RWPE2 (cell line): ENCODE measurements at regions not wholly inside any gene's neighbourhood (a gene's known extent, or its start where the extent isn't known, plus 50 kb on each side); places are given as distances from the start of the nearest gene placed in this dataset.

Experiments used
- ATAC-seq: fragments of 200-7000 bp; cut with Tn5 transposase; 3 replicates; pipeline ENCODE4 v1.9.1; 2021; ENCODE audit warnings: low read depth
- DNase-seq: peaks from one replicate; pipeline ENCODE4 v3.0.0-alpha.2; 2020; ENCODE audit warnings: low spot score
- H3K27ac ChIP-seq: fragments of 450-650 bp; 2 replicates; pipeline ENCODE4 v1.5.1; 2017; ENCODE audit warnings: mild to moderate bottlenecking; ENCODE audit not compliant: poor library complexity, severe bottlenecking
- H3K27me3 ChIP-seq: fragments of 250-450 bp; sonication (Bioruptor Pico); 2 replicates; pipeline ENCODE4 v1.5.1; 2021; ENCODE audit warnings: mild to moderate bottlenecking, moderate library complexity; ENCODE audit not compliant: insufficient read depth, poor library complexity, severe bottlenecking
- H3K36me3 ChIP-seq: fragments of 250-450 bp; sonication (Bioruptor Pico); 2 replicates; pipeline ENCODE4 v1.5.1; 2020; ENCODE audit warnings: low read depth, mild to moderate bottlenecking, moderate library complexity
- H3K4me1 ChIP-seq: fragments of 250-450 bp; sonication (Bioruptor Pico); 2 replicates; pipeline ENCODE4 v1.5.1; 2021; ENCODE audit warnings: mild to moderate bottlenecking, moderate library complexity; ENCODE audit not compliant: insufficient read depth, poor library complexity, severe bottlenecking
- H3K4me3 ChIP-seq: fragments of 250-450 bp; sonication (Bioruptor Pico); 2 replicates; pipeline ENCODE4 v1.5.1; 2021; ENCODE audit warnings: mild to moderate bottlenecking, moderate library complexity; ENCODE audit not compliant: severe bottlenecking
- H3K9me3 ChIP-seq: fragments of 250-450 bp; sonication (Bioruptor Pico); 2 replicates; pipeline ENCODE4 v1.5.1; 2021; ENCODE audit warnings: mild to moderate bottlenecking, moderate library complexity; ENCODE audit not compliant: severe bottlenecking
- TF ChIP-seq, protein P1 (sequence below): fragments of 450-650 bp; IDR thresholded peaks from one replicate; pipeline ENCODE4 v1.5.1; 2017; ENCODE audit warnings: mild to moderate bottlenecking, moderate library complexity; ENCODE audit not compliant: poor library complexity, severe bottlenecking

DNA sequence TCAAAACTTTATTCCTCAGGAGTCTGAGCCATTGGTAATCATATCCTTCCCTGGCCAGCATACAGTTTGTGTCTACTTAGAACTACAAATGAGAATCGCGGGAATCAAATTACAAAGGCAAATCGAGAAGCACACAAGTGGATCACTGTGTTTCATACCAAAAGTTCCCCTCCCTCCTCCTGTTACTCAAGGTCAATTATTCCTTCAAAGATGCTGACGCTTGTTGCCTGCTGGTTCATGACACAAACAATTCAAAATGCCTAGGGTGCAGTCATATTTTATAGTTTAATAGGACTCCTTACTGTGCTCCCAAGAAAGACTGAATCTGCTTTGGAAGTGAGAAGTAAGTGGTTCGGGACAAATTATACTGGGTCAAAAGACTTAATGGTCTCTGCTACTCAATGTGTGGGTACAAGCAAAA, 93.0 kb upstream of the PBX1 start:
- Histone ChIP-seq H3K27ac (no peak overlapping the region), H3K4me3 (no peak overlapping the region), H3K9me3 (no peaks in the 10 kb centered on the region), H3K4me1 (no peaks in the 10 kb centered on the region), H3K36me3 (no peaks in the 10 kb centered on the region), H3K27me3 (no peaks in the 10 kb centered on the region)
- TF ChIP-seq, protein P1, sequence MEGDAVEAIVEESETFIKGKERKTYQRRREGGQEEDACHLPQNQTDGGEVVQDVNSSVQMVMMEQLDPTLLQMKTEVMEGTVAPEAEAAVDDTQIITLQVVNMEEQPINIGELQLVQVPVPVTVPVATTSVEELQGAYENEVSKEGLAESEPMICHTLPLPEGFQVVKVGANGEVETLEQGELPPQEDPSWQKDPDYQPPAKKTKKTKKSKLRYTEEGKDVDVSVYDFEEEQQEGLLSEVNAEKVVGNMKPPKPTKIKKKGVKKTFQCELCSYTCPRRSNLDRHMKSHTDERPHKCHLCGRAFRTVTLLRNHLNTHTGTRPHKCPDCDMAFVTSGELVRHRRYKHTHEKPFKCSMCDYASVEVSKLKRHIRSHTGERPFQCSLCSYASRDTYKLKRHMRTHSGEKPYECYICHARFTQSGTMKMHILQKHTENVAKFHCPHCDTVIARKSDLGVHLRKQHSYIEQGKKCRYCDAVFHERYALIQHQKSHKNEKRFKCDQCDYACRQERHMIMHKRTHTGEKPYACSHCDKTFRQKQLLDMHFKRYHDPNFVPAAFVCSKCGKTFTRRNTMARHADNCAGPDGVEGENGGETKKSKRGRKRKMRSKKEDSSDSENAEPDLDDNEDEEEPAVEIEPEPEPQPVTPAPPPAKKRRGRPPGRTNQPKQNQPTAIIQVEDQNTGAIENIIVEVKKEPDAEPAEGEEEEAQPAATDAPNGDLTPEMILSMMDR: no peak
- ATAC-seq: no peak
- no peak for DNase-seq

DNA sequence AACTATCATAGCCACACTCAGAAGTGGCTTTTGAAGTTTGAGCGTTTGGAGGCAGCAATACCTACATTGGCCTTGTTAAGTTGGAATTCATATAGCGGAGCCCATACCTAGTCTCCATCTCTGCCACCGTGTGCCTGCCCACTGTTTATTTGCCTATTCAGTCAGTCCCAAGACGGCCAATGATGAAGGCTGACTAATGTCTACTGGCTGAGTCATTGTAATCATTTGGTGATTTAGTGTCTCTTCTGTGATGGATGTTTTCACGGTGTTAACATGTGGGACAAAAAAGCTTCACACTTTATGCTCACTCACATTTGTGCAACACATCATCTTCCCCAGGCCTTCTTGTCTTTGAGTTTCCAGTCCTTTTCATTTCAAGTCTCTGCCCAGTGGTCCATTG, 92.6 kb upstream of the PBX1 start:
- Histone ChIP-seq H3K36me3 (no peaks in the 10 kb centered on the region), H3K9me3 (no peaks in the 10 kb centered on the region), H3K27ac (no peak overlapping the region), H3K27me3 (no peaks in the 10 kb centered on the region), H3K4me1 (no peaks in the 10 kb centered on the region), H3K4me3 (no peak overlapping the region)
- TF ChIP-seq, protein P1: no peak
- ATAC-seq (peak; percentile 29; the same call in 1 of the 3 replicates), DNase-seq (no peak)

DNA sequence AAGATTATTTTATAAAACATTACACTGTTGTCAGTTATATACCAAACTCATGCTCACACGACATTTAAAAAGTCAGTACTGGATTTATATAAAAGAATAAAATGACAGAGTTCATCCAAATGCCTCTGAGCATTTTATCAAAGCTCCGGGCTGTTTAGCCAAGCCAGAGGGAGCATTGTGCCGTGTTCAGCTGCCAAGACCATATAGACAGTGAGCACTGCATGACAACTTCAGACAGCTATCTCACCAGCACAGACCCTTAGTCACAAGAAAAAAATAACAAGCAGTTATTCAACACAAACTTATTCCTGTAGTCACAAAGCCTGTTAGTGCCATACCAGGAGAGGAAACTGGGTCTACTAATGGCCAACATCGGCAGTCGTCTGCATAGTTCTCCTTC, 88.0 kb upstream of the PBX1 start:
- DNase-seq (no peak), ATAC-seq (no peak)
- TF ChIP-seq, protein P1: no peak
- Histone ChIP-seq H3K4me3 (no peak overlapping the region), H3K4me1 (no peaks in the 10 kb centered on the region), H3K27me3 (no peaks in the 10 kb centered on the region), H3K9me3 (no peaks in the 10 kb centered on the region), H3K27ac (no peak overlapping the region), H3K36me3 (no peaks in the 10 kb centered on the region)

DNA sequence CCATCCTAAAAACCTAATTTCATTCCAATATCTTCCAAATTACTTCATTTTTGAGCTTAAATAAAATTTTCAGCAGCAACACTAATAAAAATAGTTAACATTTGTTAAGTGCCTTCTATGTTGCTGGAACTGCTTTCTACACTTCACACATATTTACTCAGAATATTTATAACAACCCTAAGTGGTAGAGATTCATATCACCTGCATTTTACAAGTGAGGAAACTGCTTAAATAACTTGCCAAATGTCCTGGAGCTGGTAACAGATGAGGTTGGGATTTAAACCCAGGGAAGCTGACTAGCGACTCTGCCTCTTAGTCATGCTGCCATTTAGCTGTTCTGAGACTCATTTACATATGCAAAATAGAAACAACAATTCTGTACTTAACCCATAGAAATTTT, 86.1 kb upstream of the PBX1 start:
- Histone ChIP-seq H3K36me3 (no peaks in the 10 kb centered on the region), H3K9me3 (no peaks in the 10 kb centered on the region), H3K4me3 (no peak overlapping the region), H3K27me3 (no peaks in the 10 kb centered on the region), H3K27ac (no peak overlapping the region), H3K4me1 (no peaks in the 10 kb centered on the region)
- TF ChIP-seq, protein P1: no peak
- ATAC-seq (no peak), DNase-seq (no peak)

DNA sequence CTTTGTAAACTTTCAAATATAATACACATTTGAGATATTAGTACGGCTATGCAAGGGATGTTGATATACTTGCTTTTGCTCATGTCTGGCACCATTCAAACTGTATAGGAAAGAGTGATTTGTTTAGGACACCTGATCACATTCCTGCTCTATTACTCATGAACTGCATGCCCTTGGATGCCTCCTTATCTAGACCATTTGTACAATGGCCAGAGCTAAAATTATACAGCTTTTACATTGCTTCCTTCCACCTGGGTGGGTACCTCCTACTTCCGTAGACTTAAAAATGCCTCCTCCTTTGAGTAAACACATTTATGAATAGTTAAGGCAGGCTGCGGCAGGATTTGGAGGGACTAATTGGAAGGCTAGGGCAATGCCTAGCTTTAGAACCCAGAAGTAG, 85.4 kb upstream of the PBX1 start:
- Histone ChIP-seq H3K4me3 (no peak overlapping the region), H3K9me3 (no peaks in the 10 kb centered on the region), H3K4me1 (no peaks in the 10 kb centered on the region), H3K27ac (no peak overlapping the region), H3K27me3 (no peaks in the 10 kb centered on the region), H3K36me3 (no peaks in the 10 kb centered on the region)
- TF ChIP-seq, protein P1: no peak
- ATAC-seq (peak; percentile 64; the same call in 2 of the 3 replicates), DNase-seq (no peak)
